HEK293 (cell line): ENCODE measurements at regions not wholly inside any gene's neighbourhood (a gene's known extent, or its start where the extent isn't known, plus 50 kb on each side); places are given as distances from the start of the nearest gene placed in this dataset.
"Not testable (repeated sequence)": the region's sequence is repeated elsewhere in the genome, so short reads cannot be mapped to it uniquely, and the experiment has no call there.

ENCODE experiments used
- CTCF ChIA-PET: fragments of 350-600 bp; formaldehyde crosslinking; extraction: SDS; loops from one replicate; lab custom pipeline; 2021; ENCODE audit warnings: antibody characterized with exemption; lab: Yijun Ruan, JAX
- POLR2A ChIA-PET: fragments of 300-600 bp; formaldehyde crosslinking; extraction: SDS; loops from one replicate; lab custom pipeline; 2020; ENCODE audit warnings: antibody characterized with exemption, inconsistent platforms; lab: Yijun Ruan, JAX
- H3K27ac ChIP-seq: fragments of 200-500 bp; sonication (Bioruptor generic); 2 replicates; pipeline ENCODE4 v1.5.1; 2014; ENCODE audit warnings: low read depth, low read length, control low read depth, inconsistent platforms; ENCODE audit errors: extremely low read depth
- H3K36me3 ChIP-seq, 2 experiments: fragments of 200-500 bp in 1 of 2; sonication (Bioruptor generic) in 1 of 2; 1 replicate in 1 of 2; 2 replicates in 1 of 2; pipeline ENCODE4 v1.5.1; 2014 to 2017; ENCODE audit warnings: inconsistent platforms in 2 of 2, low read length in 2 of 2; ENCODE audit not compliant: control insufficient read depth in 2 of 2, insufficient read depth in 1 of 2
- H3K4me1 ChIP-seq: fragments of 200-500 bp; sonication (Bioruptor generic); 2 replicates; pipeline ENCODE4 v1.5.1; 2014; ENCODE audit warnings: mild to moderate bottlenecking, low read length, inconsistent platforms; ENCODE audit not compliant: control insufficient read depth, insufficient read depth
- H3K4me3 ChIP-seq: 2 replicates; pipeline ENCODE4 v1.5.1; 2011; ENCODE audit warnings: low read depth, mild to moderate bottlenecking, control low read depth, low read length, moderate library complexity
- H3K9me3 ChIP-seq: fragments of 200-500 bp; sonication (Bioruptor generic); 2 replicates; pipeline ENCODE4 v1.5.1; 2014; ENCODE audit warnings: low read depth, low read length, inconsistent platforms; ENCODE audit not compliant: control insufficient read depth, insufficient read depth
- EGR2 ChIP-seq: fragments of 450-650 bp; formaldehyde crosslinking; IDR thresholded peaks from 2 replicates; pipeline ENCODE4 v1.5.1; 2016; ENCODE audit warnings: low read depth, missing biosample characterization, missing genetic modification characterization
- GFI1B ChIP-seq: fragments of 450-650 bp; formaldehyde crosslinking; IDR thresholded peaks from 2 replicates; pipeline ENCODE4 v1.5.1; 2016; ENCODE audit warnings: missing biosample characterization, missing genetic modification characterization
- IKZF3 ChIP-seq: fragments of 450-650 bp; IDR thresholded peaks from 2 replicates; pipeline ENCODE4 v1.5.0; 2018; ENCODE audit warnings: missing biosample characterization, mild to moderate bottlenecking, missing genetic modification characterization, moderate library complexity
- KLF17 ChIP-seq: fragments of 450-650 bp; formaldehyde crosslinking; IDR thresholded peaks from 2 replicates; pipeline ENCODE4 v1.5.1; 2016; ENCODE audit warnings: missing biosample characterization, missing genetic modification characterization
- PATZ1 ChIP-seq: fragments of 450-650 bp; formaldehyde crosslinking; IDR thresholded peaks from 2 replicates; pipeline ENCODE4 v1.5.1; 2016; ENCODE audit warnings: missing biosample characterization, missing genetic modification characterization
- SALL2 ChIP-seq: fragments of 450-650 bp; formaldehyde crosslinking; IDR thresholded peaks from 2 replicates; pipeline ENCODE4 v1.5.0; 2017; ENCODE audit warnings: missing biosample characterization, mild to moderate bottlenecking, missing genetic modification characterization, borderline replicate concordance
- SP3 ChIP-seq: fragments of 450-650 bp; formaldehyde crosslinking; IDR thresholded peaks from 2 replicates; pipeline ENCODE4 v1.5.1; 2016; ENCODE audit warnings: missing biosample characterization, missing genetic modification characterization
- YY1 ChIP-seq: fragments of 450-650 bp; formaldehyde crosslinking; IDR thresholded peaks from 2 replicates; pipeline ENCODE4 v1.5.1; 2018; ENCODE audit warnings: missing biosample characterization, missing genetic modification characterization
- ZBTB11 ChIP-seq: fragments of 450-650 bp; formaldehyde crosslinking; conservative IDR thresholded peaks from 2 replicates; pipeline ENCODE4 v1.5.1; 2016; ENCODE audit warnings: low read depth, missing biosample characterization, missing genetic modification characterization
- ZNF202 ChIP-seq: fragments of 450-650 bp; formaldehyde crosslinking; IDR thresholded peaks from 2 replicates; pipeline ENCODE4 v1.5.1; 2016; ENCODE audit warnings: missing biosample characterization, missing genetic modification characterization, borderline replicate concordance
- ZNF214 ChIP-seq: fragments of 450-650 bp; formaldehyde crosslinking; IDR thresholded peaks from 2 replicates; pipeline ENCODE4 v1.5.1; 2017; ENCODE audit warnings: missing biosample characterization, mild to moderate bottlenecking, missing genetic modification characterization, borderline replicate concordance
- ZNF23 ChIP-seq: fragments of 450-650 bp; formaldehyde crosslinking; IDR thresholded peaks from 2 replicates; pipeline ENCODE4 v1.5.1; 2016; ENCODE audit warnings: missing biosample characterization, missing genetic modification characterization, borderline replicate concordance
- ZNF366 ChIP-seq: fragments of 450-650 bp; formaldehyde crosslinking; conservative IDR thresholded peaks from 2 replicates; pipeline ENCODE4 v1.5.1; 2016; ENCODE audit warnings: missing biosample characterization, missing genetic modification characterization
- ZNF423 ChIP-seq: fragments of 450-650 bp; formaldehyde crosslinking; IDR thresholded peaks from 2 replicates; pipeline ENCODE4 v1.5.1; 2016; ENCODE audit warnings: missing biosample characterization, missing genetic modification characterization
- ZNF544 ChIP-seq: fragments of 450-650 bp; formaldehyde crosslinking; IDR thresholded peaks from 2 replicates; pipeline ENCODE4 v1.5.0; 2017; ENCODE audit warnings: missing biosample characterization, missing genetic modification characterization
- ZNF791 ChIP-seq: fragments of 450-650 bp; formaldehyde crosslinking; IDR thresholded peaks from 2 replicates; pipeline ENCODE4 v1.5.1; 2016; ENCODE audit warnings: missing biosample characterization, missing genetic modification characterization
- ZNF792 ChIP-seq: fragments of 450-650 bp; formaldehyde crosslinking; IDR thresholded peaks from 2 replicates; pipeline ENCODE4 v1.5.1; 2016; ENCODE audit warnings: missing biosample characterization, missing genetic modification characterization
- ZNF830 ChIP-seq: fragments of 450-650 bp; IDR thresholded peaks from 2 replicates; pipeline ENCODE4 v1.5.0; 2018; ENCODE audit warnings: missing biosample characterization, missing genetic modification characterization, low read depth, mild to moderate bottlenecking, moderate library complexity
- ZSCAN5A ChIP-seq: fragments of 450-650 bp; formaldehyde crosslinking; IDR thresholded peaks from 2 replicates; pipeline ENCODE4 v1.5.1; 2016; ENCODE audit warnings: missing biosample characterization, missing genetic modification characterization

- no peak for TF ChIP-seq KLF17 (tag by site-specific recombination)
- TF ChIP-seq, all 188 proteins: peak for 0
These were observed 762.7 kb upstream of the ARRDC3 start (continued) for GRCh38 chr5:92145852-92146251.

DNA sequence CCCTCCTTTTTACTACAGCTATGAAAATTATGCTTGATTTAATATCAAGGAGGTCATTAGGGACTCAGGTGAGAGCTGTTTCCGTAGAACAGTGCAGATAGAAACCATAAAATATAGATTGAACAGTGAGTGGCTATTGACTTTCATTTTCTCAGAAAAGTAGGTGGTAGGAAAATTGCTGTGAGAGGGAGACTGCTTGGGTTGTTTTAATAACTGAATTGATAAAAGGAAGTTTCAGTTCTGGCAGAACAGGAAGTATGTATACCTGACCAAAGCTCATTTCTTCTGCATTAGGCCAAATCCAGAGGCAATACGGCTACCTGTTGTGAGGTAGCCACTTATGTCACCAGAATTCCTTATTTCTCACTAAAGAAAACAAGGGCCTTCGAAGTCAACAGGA is 761.7 kb upstream of the ARRDC3 start:
- Histone ChIP-seq H3K4me1 (no peaks in the 10 kb centered on the region), H3K4me3 (no peak overlapping the region), H3K9me3 (no peaks in the 10 kb centered on the region), H3K36me3 (no peaks in the 10 kb centered on the region)
- CTCF ChIA-PET, result interaction anchor here (0.5 kb wide), 1 partner anchor 132 kb away, joined by 3 read pairs; no protein-coding TSS in a partner anchor
- no peak for TF ChIP-seq ZBTB11 (tag by site-specific recombination)
- TF ChIP-seq ZNF214 (tag by site-specific recombination), result no peak
- TF ChIP-seq ZNF202 (tag by site-specific recombination), result no peak
- no peak for TF ChIP-seq ZNF792
- TF ChIP-seq ZSCAN5A, result no peak
- no peak for TF ChIP-seq GFI1B (tag by site-specific recombination)
- TF ChIP-seq ZNF23, result no peak
- TF ChIP-seq ZNF423 (tag by site-specific recombination), result no peak
- TF ChIP-seq SALL2 (tag by site-specific recombination), result no peak
- TF ChIP-seq ZNF366 (tag by site-specific recombination), result no peak
- no peak for TF ChIP-seq ZNF830 (tag by site-specific recombination)
- TF ChIP-seq SP3 (tag by site-specific recombination), result no peak
- TF ChIP-seq ZNF544 (tag by site-specific recombination), result no peak
- TF ChIP-seq YY1 (tag by site-specific recombination), result no peak
- no peak for TF ChIP-seq IKZF3
- no peak for TF ChIP-seq EGR2 (tag by site-specific recombination)
- TF ChIP-seq ZNF791, result no peak
- TF ChIP-seq PATZ1 (tag by site-specific recombination), result no peak
- TF ChIP-seq, all 188 proteins: peak for 0
- POLR2A ChIA-PET, result no interaction called here
- H3K27ac ChIP-seq, result no peak overlapping the region

GRCh38 chr5:92132294-92132908 is 749.3 kb upstream of the ARRDC3 start:
- H3K4me3 ChIP-seq, H3K4me1 ChIP-seq, POLR2A ChIA-PET, H3K9me3 ChIP-seq, CTCF ChIA-PET, H3K27ac ChIP-seq, H3K36me3 ChIP-seq: not testable (repeated sequence)
